22Rv1 (cell line): ENCODE measurements at regions not wholly inside any gene's neighbourhood (a gene's known extent, or its start where the extent isn't known, plus 50 kb on each side); places are given as distances from the start of the nearest gene placed in this dataset.

Experiments
- H3K27ac ChIP-seq: fragments of 450-650 bp; 2 replicates; pipeline ENCODE4 v1.5.1; 2017
- ZFX ChIP-seq: fragments of 450-650 bp; IDR thresholded peaks from 2 replicates; pipeline ENCODE4 v1.6.1; 2017; ENCODE audit warnings: antibody characterized with exemption, borderline replicate concordance
- TF ChIP-seq, protein P1 (sequence below): fragments of 450-650 bp; IDR thresholded peaks from 2 replicates; pipeline ENCODE4 v1.5.1; 2017; ENCODE audit warnings: mild to moderate bottlenecking

GRCh38 chr5:34571677-34572041 lies 84.5 kb upstream of the RAI14 start:
- H3K27ac ChIP-seq = no peak overlapping the region

DNA sequence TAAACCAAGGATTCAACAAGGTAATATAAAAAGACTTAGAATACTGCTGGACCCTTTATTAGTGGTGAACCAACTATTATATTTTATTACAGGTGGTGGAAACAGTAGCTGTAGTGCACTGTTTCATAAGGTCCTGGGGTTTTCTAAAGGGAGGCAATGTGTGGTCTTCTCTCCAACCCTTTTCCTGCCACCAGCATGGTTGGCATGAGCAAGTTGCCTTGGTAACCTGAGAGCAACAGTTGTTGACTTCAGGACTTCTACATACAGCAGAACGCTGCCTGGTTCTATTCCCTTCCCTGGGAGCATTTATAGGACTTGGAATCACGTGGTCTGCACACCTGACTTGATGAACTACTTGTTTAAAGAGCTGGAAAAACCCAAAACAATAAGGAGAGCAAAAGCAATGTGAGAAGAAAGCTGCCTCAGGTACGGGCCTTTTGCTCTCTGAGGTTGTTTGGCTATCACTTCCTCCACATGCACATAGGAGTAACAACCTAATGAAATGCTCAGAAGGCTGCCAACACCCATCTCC lies 81.1 kb upstream of the RAI14 start:
- TF ChIP-seq ZFX = no peak
- TF ChIP-seq, protein P1, sequence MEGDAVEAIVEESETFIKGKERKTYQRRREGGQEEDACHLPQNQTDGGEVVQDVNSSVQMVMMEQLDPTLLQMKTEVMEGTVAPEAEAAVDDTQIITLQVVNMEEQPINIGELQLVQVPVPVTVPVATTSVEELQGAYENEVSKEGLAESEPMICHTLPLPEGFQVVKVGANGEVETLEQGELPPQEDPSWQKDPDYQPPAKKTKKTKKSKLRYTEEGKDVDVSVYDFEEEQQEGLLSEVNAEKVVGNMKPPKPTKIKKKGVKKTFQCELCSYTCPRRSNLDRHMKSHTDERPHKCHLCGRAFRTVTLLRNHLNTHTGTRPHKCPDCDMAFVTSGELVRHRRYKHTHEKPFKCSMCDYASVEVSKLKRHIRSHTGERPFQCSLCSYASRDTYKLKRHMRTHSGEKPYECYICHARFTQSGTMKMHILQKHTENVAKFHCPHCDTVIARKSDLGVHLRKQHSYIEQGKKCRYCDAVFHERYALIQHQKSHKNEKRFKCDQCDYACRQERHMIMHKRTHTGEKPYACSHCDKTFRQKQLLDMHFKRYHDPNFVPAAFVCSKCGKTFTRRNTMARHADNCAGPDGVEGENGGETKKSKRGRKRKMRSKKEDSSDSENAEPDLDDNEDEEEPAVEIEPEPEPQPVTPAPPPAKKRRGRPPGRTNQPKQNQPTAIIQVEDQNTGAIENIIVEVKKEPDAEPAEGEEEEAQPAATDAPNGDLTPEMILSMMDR = no peak
- no peak overlapping the region for H3K27ac ChIP-seq

More at GRCh38 chr5:34571677-34572041, 84.5 kb upstream of the RAI14 start:
- TF ChIP-seq ZFX = no peak
- TF ChIP-seq, protein P1 = no peak

- TF ChIP-seq, protein P1 = no peak
- TF ChIP-seq ZFX = no peak
Measured at GRCh38 chr5:34576891-34577666, 79.0 kb upstream of the RAI14 start.

DNA sequence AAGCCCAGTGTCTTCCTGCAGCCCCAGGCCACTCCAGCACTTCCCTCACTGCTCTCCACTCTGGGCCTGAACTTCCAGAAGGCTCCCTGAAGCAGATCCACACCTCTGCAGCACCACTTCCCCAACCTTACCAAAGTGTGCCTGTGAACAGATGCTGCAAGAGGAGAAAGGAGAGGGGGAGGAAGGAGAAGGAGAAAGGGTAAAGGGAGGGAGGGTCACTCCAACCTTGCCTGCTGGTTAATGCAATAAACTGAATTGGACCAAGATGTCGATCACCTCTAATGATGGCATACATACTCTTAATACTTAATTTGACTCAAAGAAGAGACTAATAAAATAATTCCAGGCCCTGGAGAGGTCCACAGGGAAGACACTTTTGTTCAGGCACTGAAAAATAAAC lies 77.2 kb upstream of the RAI14 start:
- TF ChIP-seq ZFX = no peak
- TF ChIP-seq, protein P1 = no peak
- H3K27ac ChIP-seq = no peak overlapping the region

More at GRCh38 chr5:34576891-34577666, 79.0 kb upstream of the RAI14 start:
- H3K27ac ChIP-seq = peak overlapping the region; percentile 45

DNA sequence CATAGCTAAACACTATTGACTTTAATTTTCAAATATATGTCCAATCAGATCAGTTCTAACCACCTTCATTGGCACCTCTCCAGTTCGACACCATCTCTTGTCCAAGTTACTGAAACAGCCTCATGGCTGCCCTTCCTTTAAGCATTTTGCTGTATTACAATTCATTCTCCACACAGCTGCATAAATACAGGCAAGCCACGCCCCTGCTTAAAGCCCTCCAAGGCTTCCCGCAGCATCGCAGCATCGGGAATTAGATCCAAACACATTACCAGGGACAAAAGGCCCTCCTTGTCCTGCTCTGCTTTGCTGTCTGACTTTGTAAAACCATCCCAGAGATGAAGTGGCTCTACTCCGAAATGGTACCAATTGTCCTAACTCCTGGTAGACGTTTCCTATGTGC lies 75.1 kb upstream of the RAI14 start:
- no peak overlapping the region for H3K27ac ChIP-seq
- TF ChIP-seq ZFX = no peak
- TF ChIP-seq, protein P1 = no peak

- TF ChIP-seq, protein P1 = no peak
- no peak for TF ChIP-seq ZFX
- H3K27ac ChIP-seq = no peak overlapping the region
Measured at GRCh38 chr5:34582371-34582770, 73.8 kb upstream of the RAI14 start.

GRCh38 chr5:34583167-34583566 lies 73.0 kb upstream of the RAI14 start:
- TF ChIP-seq ZFX = no peak
- TF ChIP-seq, protein P1 = no peak
- no peak overlapping the region for H3K27ac ChIP-seq
